GM23248 (cell line): ENCODE measurements at regions not wholly inside any gene's neighbourhood (a gene's known extent, or its start where the extent isn't known, plus 50 kb on each side); places are given as distances from the start of the nearest gene placed in this dataset.
"Not testable (repeated sequence)": the region's sequence is repeated elsewhere in the genome, so short reads cannot be mapped to it uniquely, and the experiment has no call there.

ENCODE experiments used
- DNase-seq: peaks from one replicate; pipeline ENCODE4 v3.0.0-alpha.2; 2015
- H2AFZ ChIP-seq: fragments of 200-600 bp; sonication (generic); 2 replicates; pipeline ENCODE4 v1.6.1; 2016; ENCODE audit warnings: antibody characterized with exemption
- H3F3A ChIP-seq: fragments of 200-600 bp; sonication (generic); 2 replicates; pipeline ENCODE4 v1.6.1; 2016; ENCODE audit warnings: mild to moderate bottlenecking, antibody characterized with exemption, mixed run types; ENCODE audit not compliant: insufficient read depth
- H3K27ac ChIP-seq: fragments of 200-600 bp; sonication (generic); 2 replicates; pipeline ENCODE4 v1.5.1; 2016; ENCODE audit warnings: mild to moderate bottlenecking
- H3K27me3 ChIP-seq: fragments of 200-600 bp; sonication (generic); replicated peaks from 2 replicates; pipeline ENCODE4 v1.6.1; 2016; ENCODE audit warnings: mild to moderate bottlenecking; ENCODE audit not compliant: insufficient read depth
- H3K36me3 ChIP-seq: fragments of 200-600 bp; sonication (generic); 2 replicates; pipeline ENCODE4 v1.6.1; 2016; ENCODE audit warnings: low read depth, mild to moderate bottlenecking
- H3K4me1 ChIP-seq: fragments of 200-600 bp; sonication (generic); 2 replicates; pipeline ENCODE4 v1.6.1; 2016; ENCODE audit warnings: mild to moderate bottlenecking; ENCODE audit not compliant: insufficient read depth
- H3K4me2 ChIP-seq: fragments of 200-600 bp; sonication (generic); one replicate; pipeline ENCODE4 v1.6.1; 2016; ENCODE audit warnings: mild to moderate bottlenecking; ENCODE audit not compliant: unreplicated experiment
- H3K4me3 ChIP-seq: fragments of 200-600 bp; sonication (generic); 2 replicates; pipeline ENCODE4 v1.5.1; 2016; ENCODE audit warnings: mild to moderate bottlenecking
- H3K79me2 ChIP-seq: fragments of 200-600 bp; sonication (generic); 2 replicates; pipeline ENCODE4 v1.6.1; 2016; ENCODE audit warnings: mild to moderate bottlenecking; ENCODE audit not compliant: insufficient read depth
- H3K9ac ChIP-seq: fragments of 200-600 bp; sonication (generic); 2 replicates; pipeline ENCODE4 v1.6.1; 2016; ENCODE audit warnings: mild to moderate bottlenecking
- H3K9me2 ChIP-seq: fragments of 200-600 bp; sonication (generic); 2 replicates; pipeline ENCODE4 v1.6.1; 2016; ENCODE audit warnings: mixed run types, mild to moderate bottlenecking, moderate library complexity; ENCODE audit not compliant: insufficient read depth
- H3K9me3 ChIP-seq: fragments of 200-600 bp; sonication (generic); one replicate; pipeline ENCODE4 v1.6.1; 2017; ENCODE audit warnings: low read depth
- H4K20me1 ChIP-seq: fragments of 200-600 bp; sonication (generic); 2 replicates; pipeline ENCODE4 v1.6.0; 2016; ENCODE audit not compliant: insufficient read depth
- EZH2 ChIP-seq: fragments of 200-600 bp; sonication (generic); IDR thresholded peaks from 2 replicates; pipeline ENCODE4 v1.6.1; 2018; ENCODE audit warnings: antibody characterized with exemption, mild to moderate bottlenecking; ENCODE audit not compliant: insufficient read depth, poor library complexity, severe bottlenecking
- EZH2phosphoT487 ChIP-seq: fragments of 200-600 bp; sonication (generic); IDR thresholded peaks from 2 replicates; pipeline ENCODE4 v1.6.1; 2018; ENCODE audit warnings: antibody characterized with exemption, moderate library complexity, mild to moderate bottlenecking, low read depth; ENCODE audit not compliant: insufficient read depth
- WGBS, 2 experiments: methylation state at CpG; one replicate each; pipeline ENCODE4 v1.1.6; 2015 to 2017; ENCODE audit warnings: low lambda C conversion rate in 2 of 2, low coverage in 1 of 2; ENCODE audit errors: missing lambda C conversion rate in 2 of 2; 5-methylcytosine and 5-hydroxymethylcytosine counted together
- in situ Hi-C: fragments of 300-500 bp; cut with MboI; formaldehyde crosslinking; loops from 2 replicates; pipeline ENCODE4 v1.15.0; 2020

DNA sequence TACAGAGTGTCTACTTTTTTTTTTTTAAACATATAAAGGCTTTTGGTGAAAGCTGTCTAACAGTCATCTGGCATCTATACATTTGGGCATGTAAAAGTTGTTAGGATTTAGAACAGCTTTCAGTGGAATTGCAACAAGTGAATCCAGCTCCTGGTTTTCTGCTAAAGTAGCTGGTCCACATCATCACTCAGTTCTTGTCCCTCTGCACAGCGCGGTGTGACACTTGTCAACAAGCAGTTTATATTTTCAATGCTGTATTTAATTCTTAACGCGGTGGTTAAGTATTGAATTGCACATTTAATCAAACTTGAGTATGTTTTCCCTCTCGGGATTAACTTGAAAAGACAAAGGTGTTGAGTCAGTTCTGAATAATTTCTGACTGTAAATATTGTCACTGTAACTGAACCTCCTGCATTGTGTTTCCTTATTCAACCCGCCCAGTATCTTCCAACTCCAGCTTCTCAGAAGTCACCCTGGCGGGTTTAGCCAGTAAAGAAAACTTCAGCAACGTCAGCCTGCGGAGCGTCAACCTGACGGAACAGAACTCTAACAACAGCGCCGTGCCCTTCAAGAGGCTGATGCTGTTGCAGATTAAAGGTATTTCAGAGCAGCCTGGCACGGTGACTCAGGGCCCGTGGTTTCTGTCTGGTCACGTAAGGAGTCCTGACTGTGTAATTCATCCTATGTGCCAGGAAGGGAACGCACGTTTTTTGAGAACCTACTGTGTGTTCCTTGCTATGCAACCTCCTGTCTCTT is 66.1 kb upstream of the LYZL2 start:
- 0 out of 2 replicates have a peak overlapping the region, but pooled peaks have one; percentile 2 for H3K9ac ChIP-seq
- WGBS, 2 experiments, result 37 to 40% methylated on average over 18 of the region's 18 CpGs
- 0 out of 2 replicates have a peak overlapping the region, but pooled peaks have one; percentile 14 for H3K4me3 ChIP-seq
- H3K9me2 ChIP-seq, H3K36me3 ChIP-seq, H3K27me3 ChIP-seq, H3K79me2 ChIP-seq, in situ Hi-C loops, H3K9me3 ChIP-seq, H4K20me1 ChIP-seq: not testable (repeated sequence)
- H2AFZ ChIP-seq, result peak overlapping the region; percentile 13; the same call in 1 of the 2 replicates
- 0 out of 2 replicates have a peak, but pooled peaks have one; percentile 29 for TF ChIP-seq EZH2phosphoT487
- H3F3A ChIP-seq, result peaks cover 18% of the 10 kb centered on the region; the same call in 1 of the 2 replicates
- peak overlapping the region; percentile 46 for H3K4me2 ChIP-seq
- peaks cover 16% of the 10 kb centered on the region for H3K4me1 ChIP-seq
- H3K27ac ChIP-seq, result peak overlapping the region; percentile 13; the same call in 1 of the 2 replicates
- DNase-seq, result peak; percentile 73

- no peaks in the 10 kb centered on the region for H3K27me3 ChIP-seq
- H4K20me1 ChIP-seq, result no peaks in the 10 kb centered on the region
- H3K79me2 ChIP-seq, result no peaks in the 10 kb centered on the region
- no peak overlapping the region for H2AFZ ChIP-seq
- TF ChIP-seq EZH2 (no peak), EZH2phosphoT487 (no peak)
- H3K4me2 ChIP-seq, result no peak overlapping the region
- H3K9me2 ChIP-seq, result no peaks in the 10 kb centered on the region
- WGBS, 2 experiments, result 80 to 87% methylated on average over 6 of the region's 6 CpGs
- in situ Hi-C loops, result no loop called here
- DNase-seq, result no peak
- peaks cover 18% of the 10 kb centered on the region; the same call in 1 of the 2 replicates for H3F3A ChIP-seq
- H3K27ac ChIP-seq, result no peak overlapping the region
- H3K36me3 ChIP-seq, result no peaks in the 10 kb centered on the region
- no peaks in the 10 kb centered on the region for H3K9me3 ChIP-seq
- H3K4me1 ChIP-seq, result peaks cover 16% of the 10 kb centered on the region
- H3K9ac ChIP-seq, result no peak overlapping the region
- H3K4me3 ChIP-seq, result no peak overlapping the region
Observed at GRCh38 chr10:30694518-30695228, 65.1 kb upstream of the LYZL2 start.

DNA sequence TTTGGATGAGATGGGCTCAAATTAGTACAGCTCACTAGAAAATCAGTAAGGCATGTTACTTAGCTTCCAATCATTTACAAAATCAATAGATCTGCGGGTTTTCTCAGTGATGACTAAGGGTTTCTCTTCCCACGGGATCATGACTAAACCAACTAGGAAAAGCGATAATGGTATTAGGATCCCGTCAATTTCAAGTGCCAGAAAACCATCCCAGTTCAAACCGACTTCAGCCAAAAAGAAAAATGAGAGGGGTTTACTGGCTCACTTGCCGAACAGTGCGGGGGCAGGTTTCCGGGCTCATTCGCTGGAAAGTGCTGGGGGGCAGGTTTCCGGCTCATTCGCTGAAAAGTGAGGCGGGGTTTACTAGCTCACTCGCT is 62.1 kb upstream of the LYZL2 start:
- H3K27ac ChIP-seq, result peak overlapping the region; percentile 71
- H3K4me1 ChIP-seq, result peaks cover 19% of the 10 kb centered on the region
- peak overlapping the region; percentile 61 for H3K4me3 ChIP-seq
- H3K36me3 ChIP-seq, result no peaks in the 10 kb centered on the region
- H3F3A ChIP-seq, result peaks cover 18% of the 10 kb centered on the region; the same call in 1 of the 2 replicates
- no peak for TF ChIP-seq EZH2
- TF ChIP-seq EZH2phosphoT487, result peak; percentile 86
- H3K27me3 ChIP-seq, result no peaks in the 10 kb centered on the region
- peak overlapping the region; percentile 68 for H3K9ac ChIP-seq
- in situ Hi-C loops, result no loop called here
- DNase-seq, result peak; percentile 84
- 1 to 2% methylated on average over 13 of the region's 13 CpGs for WGBS, 2 experiments
- no peaks in the 10 kb centered on the region for H4K20me1 ChIP-seq
- no peaks in the 10 kb centered on the region for H3K79me2 ChIP-seq
- H2AFZ ChIP-seq, result peak overlapping the region; percentile 54
- H3K9me3 ChIP-seq, result no peaks in the 10 kb centered on the region
- H3K9me2 ChIP-seq, result no peaks in the 10 kb centered on the region
- H3K4me2 ChIP-seq, result peak overlapping the region; percentile 67

DNA sequence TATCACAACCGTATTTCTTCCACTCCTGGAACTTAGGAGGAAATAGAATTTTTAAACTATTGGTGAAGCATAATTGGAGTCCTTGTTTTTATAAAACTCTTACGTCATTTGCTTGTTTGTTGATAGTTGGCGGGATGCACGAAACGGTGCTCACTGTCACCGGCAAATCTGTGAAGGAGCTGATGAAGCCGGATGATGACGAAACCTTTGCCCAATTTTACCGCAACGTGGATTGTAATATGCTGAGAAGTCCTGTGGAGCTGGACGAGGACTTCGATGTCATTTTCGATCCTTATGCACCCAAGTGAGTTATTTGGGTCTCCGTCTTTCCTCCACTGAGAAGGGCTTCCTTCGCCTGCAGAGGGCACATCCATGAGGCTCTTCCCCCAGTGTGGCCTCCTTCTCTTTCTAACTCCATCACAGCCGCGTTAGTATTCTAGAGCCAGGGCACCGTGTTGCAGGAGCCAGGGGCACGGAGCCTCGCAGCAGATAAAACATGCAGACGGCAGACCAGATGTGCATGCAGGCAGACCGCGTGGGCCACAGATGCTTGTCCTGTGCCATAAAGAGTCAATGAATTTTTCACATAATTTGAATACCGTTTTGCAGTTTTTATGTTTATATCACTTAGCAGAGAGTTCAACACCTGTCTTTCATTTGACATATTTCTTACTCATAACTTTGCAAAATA is 61.5 kb upstream of the LYZL2 start:
- peak overlapping the region; percentile 71 for H3K27ac ChIP-seq
- WGBS, 2 experiments, result 46 to 48% methylated on average over 24 of the region's 24 CpGs
- H3K27me3 ChIP-seq, H3K36me3 ChIP-seq, H3K9me2 ChIP-seq, H3K9me3 ChIP-seq, H2AFZ ChIP-seq, H3K79me2 ChIP-seq, in situ Hi-C loops, H4K20me1 ChIP-seq, DNase-seq: not testable (repeated sequence)
- H3K4me2 ChIP-seq, result peak overlapping the region; percentile 67
- H3K4me3 ChIP-seq, result peak overlapping the region; percentile 61
- H3F3A ChIP-seq, result peaks cover 18% of the 10 kb centered on the region; the same call in 1 of the 2 replicates
- H3K9ac ChIP-seq, result peak overlapping the region; percentile 68
- H3K4me1 ChIP-seq, result peaks cover 19% of the 10 kb centered on the region
